ENCODE measurements at regions not wholly inside any gene's neighbourhood (a gene's known extent, or its start where the extent isn't known, plus 50 kb on each side); places are given as distances from the start of the nearest gene placed in this dataset.

GRCh38 chr5:173751266-173751600 lies 134.8 kb upstream of the BOD1 start:
- Histone ChIP-seq H2BK5ac (ENCODE audit: insufficient read length, low read length) (no peak overlapping the region), H3K23me2 (ENCODE audit: insufficient read length, low read depth, low read length, poor library complexity, severe bottlenecking) (no peaks in the 10 kb centered on the region), H4K91ac (ENCODE audit: insufficient read length, low read depth, low read length) (no peak overlapping the region), H2BK15ac (ENCODE audit: low read depth, low read length) (no peak overlapping the region), H2AK5ac (ENCODE audit: insufficient read length, low read length) (no peak overlapping the region), H4K20me1 (ENCODE audit: control insufficient read depth, insufficient read depth, insufficient read length) (no peaks in the 10 kb centered on the region), H3K9ac (ENCODE audit: extremely low read depth, insufficient read length, low read length) (no peak overlapping the region), H2BK12ac (ENCODE audit: insufficient read length, low read depth, low read length) (no peak overlapping the region), H2BK20ac (ENCODE audit: low read depth, low read length, poor library complexity, severe bottlenecking) (no peak overlapping the region), H3K27me3 (ENCODE audit: insufficient read depth, low read length) (no peaks in the 10 kb centered on the region), H3K4me1 (ENCODE audit: insufficient read depth, low read length) (peaks cover 5% of the 10 kb centered on the region; the same call in 1 of the 2 replicates), H3K79me2 (ENCODE audit: insufficient read depth, low read length) (no peaks in the 10 kb centered on the region), H2BK120ac (ENCODE audit: low read depth, low read length, poor library complexity, severe bottlenecking) (no peak overlapping the region), H3K4me2 (ENCODE audit: insufficient read depth, insufficient read length, low read length) (no peak overlapping the region), H3K9me3 (ENCODE audit: control insufficient read depth, low read depth, low read length) (no peaks in the 10 kb centered on the region), H3K4ac (ENCODE audit: low read depth, low read length) (no peak overlapping the region), H3T11ph (ENCODE audit: low read length) (no peak overlapping the region), H3K56ac (ENCODE audit: insufficient read length, low read depth, low read length) (no peak overlapping the region), H3K23ac (ENCODE audit: insufficient read length, low read depth, low read length) (no peak overlapping the region), H3K27ac (ENCODE audit: insufficient read length, low read depth, low read length) (no peak overlapping the region), H3K18ac (ENCODE audit: insufficient read length, low read depth, low read length) (no peak overlapping the region), H3K14ac (ENCODE audit: insufficient read depth, low read length) (no peak overlapping the region; the same call in 1 of the 2 replicates), H4K5ac (ENCODE audit: insufficient read length, low read depth, low read length) (no peak overlapping the region), H2AFZ (ENCODE audit: low read length) (no peak overlapping the region), H3K79me1 (ENCODE audit: insufficient read depth, low read depth, low read length, poor library complexity, severe bottlenecking) (no peaks in the 10 kb centered on the region), H4K8ac (replicated peaks; ENCODE audit: insufficient read length, low read depth, low read length) (no peak overlapping the region)
- H3K36me3 Mint-ChIP-seq (ENCODE audit: insufficient read depth in 1 of 3, low read depth in 3 of 3) = no peaks in the 10 kb centered on the region; a peak in 1 of 7 replicates
- no peak for DNase-seq
- WGBS (ENCODE audit: extremely low coverage, insufficient read length, low lambda C conversion rate) = no CpG with 5 or more reads among the region's 5 CpGs
- no peak for TF ChIP-seq CTCF (conservative IDR thresholded peaks at IDR 0.05)
- H3K27me3 Mint-ChIP-seq (ENCODE audit: low read depth) = peaks cover 2% of the 10 kb centered on the region; the same call in 1 of the 2 replicates
- H3K9me3 Mint-ChIP-seq = no peaks in the 10 kb centered on the region; a peak in 2 of 5 replicates
- H3K4me1 Mint-ChIP-seq = peaks cover 28 to 38% of the 10 kb centered on the region in 2 experiments
- no peak overlapping the region for H3K27ac Mint-ChIP-seq
- H3K4me3 Mint-ChIP-seq = no peak overlapping the region

All from H9 (cell line).